Activated CD8-positive, alpha-beta T cell treated with anti-CD3 and anti-CD28 coated beads for 36 hours (primary cell): ENCODE measurements at regions not wholly inside any gene's neighbourhood (a gene's known extent, or its start where the extent isn't known, plus 50 kb on each side); places are given as distances from the start of the nearest gene placed in this dataset.

Experiments
- ATAC-seq: fragments of 200-7000 bp; cut with Tn5 transposase; one replicate; pipeline ENCODE4 v1.10.0; 2021; ENCODE audit warnings: mild to moderate bottlenecking, moderate library complexity
- CTCF ChIA-PET: fragments of 350-600 bp; sonication (Branson Sonifier 250); formaldehyde crosslinking; loops from one replicate; lab custom pipeline; 2021; ENCODE audit warnings: antibody characterized with exemption; lab: Charles Lee
- POLR2A ChIA-PET: fragments of 350-600 bp; sonication (Branson Sonifier 250); formaldehyde crosslinking; loops from one replicate; lab custom pipeline; 2021; ENCODE audit warnings: antibody characterized with exemption; lab: Charles Lee
- DNase-seq: peaks from one replicate; pipeline ENCODE4 v3.0.0-alpha.2; 2020
- H3K27ac Mint-ChIP-seq: one replicate; pipeline ENCODE4 v1.8.0; 2021; ENCODE audit warnings: mild to moderate bottlenecking, mixed read lengths
- H3K27me3 Mint-ChIP-seq: one replicate; pipeline ENCODE4 v1.8.0; 2021; ENCODE audit warnings: mixed read lengths
- H3K36me3 Mint-ChIP-seq: one replicate; pipeline ENCODE4 v1.8.0; 2021; ENCODE audit warnings: low read depth, mixed read lengths
- H3K4me1 Mint-ChIP-seq: one replicate; pipeline ENCODE4 v1.8.0; 2021; ENCODE audit warnings: low read depth, mixed read lengths
- H3K4me3 Mint-ChIP-seq: one replicate; pipeline ENCODE4 v1.8.0; 2021; ENCODE audit warnings: mild to moderate bottlenecking, moderate library complexity, mixed read lengths
- H3K9me3 Mint-ChIP-seq: one replicate; pipeline ENCODE4 v1.8.0; 2021; ENCODE audit warnings: mixed read lengths
- intact Hi-C: fragments of 100-400 bp; cut with micrococcal nuclease; formaldehyde crosslinking; loops from one replicate; pipeline ENCODE4 v1.10.0; 2022
- TF ChIP-seq, protein P1 (sequence below): fragments of 200-600 bp; IDR thresholded peaks from one replicate; pipeline ENCODE4 v1.8.0; 2022; ENCODE audit warnings: antibody characterized with exemption, mild to moderate bottlenecking

DNA sequence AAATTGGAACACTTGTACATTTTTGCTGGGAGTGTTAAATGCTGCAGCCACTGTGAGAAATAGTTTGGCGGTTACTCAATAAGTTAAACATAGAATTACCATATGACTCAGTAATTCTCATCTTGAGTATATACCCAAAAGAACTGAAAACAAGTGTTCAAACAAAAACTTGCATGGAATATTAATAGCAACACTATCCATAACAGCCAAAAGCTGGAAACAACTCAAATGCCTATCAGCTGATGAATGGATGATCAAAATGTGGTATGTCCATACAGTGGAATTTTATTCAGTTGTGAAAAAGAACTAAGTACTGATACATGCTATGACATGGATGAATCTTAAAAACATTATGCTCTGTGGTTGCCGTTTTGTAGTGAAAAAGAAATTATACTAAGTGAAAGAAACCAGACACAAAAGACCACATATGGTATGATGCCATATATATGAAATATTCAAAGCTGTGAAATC is 63.0 kb upstream of the SP4 start:
- Mint-ChIP-seq H3K27ac (peak overlapping the region; percentile 66), H3K9me3 (peaks cover 2% of the 10 kb centered on the region), H3K36me3 (no peaks in the 10 kb centered on the region), H3K27me3 (no peaks in the 10 kb centered on the region), H3K4me1 (peaks cover 43% of the 10 kb centered on the region), H3K4me3 (no peak overlapping the region)
- ChIA-PET POLR2A (no interaction called here), CTCF (no interaction called here)
- ATAC-seq (peak; percentile 69), DNase-seq (no peak)
- TF ChIP-seq, protein P1, sequence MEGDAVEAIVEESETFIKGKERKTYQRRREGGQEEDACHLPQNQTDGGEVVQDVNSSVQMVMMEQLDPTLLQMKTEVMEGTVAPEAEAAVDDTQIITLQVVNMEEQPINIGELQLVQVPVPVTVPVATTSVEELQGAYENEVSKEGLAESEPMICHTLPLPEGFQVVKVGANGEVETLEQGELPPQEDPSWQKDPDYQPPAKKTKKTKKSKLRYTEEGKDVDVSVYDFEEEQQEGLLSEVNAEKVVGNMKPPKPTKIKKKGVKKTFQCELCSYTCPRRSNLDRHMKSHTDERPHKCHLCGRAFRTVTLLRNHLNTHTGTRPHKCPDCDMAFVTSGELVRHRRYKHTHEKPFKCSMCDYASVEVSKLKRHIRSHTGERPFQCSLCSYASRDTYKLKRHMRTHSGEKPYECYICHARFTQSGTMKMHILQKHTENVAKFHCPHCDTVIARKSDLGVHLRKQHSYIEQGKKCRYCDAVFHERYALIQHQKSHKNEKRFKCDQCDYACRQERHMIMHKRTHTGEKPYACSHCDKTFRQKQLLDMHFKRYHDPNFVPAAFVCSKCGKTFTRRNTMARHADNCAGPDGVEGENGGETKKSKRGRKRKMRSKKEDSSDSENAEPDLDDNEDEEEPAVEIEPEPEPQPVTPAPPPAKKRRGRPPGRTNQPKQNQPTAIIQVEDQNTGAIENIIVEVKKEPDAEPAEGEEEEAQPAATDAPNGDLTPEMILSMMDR, result no peak
- intact Hi-C loops, result no loop called here

DNA sequence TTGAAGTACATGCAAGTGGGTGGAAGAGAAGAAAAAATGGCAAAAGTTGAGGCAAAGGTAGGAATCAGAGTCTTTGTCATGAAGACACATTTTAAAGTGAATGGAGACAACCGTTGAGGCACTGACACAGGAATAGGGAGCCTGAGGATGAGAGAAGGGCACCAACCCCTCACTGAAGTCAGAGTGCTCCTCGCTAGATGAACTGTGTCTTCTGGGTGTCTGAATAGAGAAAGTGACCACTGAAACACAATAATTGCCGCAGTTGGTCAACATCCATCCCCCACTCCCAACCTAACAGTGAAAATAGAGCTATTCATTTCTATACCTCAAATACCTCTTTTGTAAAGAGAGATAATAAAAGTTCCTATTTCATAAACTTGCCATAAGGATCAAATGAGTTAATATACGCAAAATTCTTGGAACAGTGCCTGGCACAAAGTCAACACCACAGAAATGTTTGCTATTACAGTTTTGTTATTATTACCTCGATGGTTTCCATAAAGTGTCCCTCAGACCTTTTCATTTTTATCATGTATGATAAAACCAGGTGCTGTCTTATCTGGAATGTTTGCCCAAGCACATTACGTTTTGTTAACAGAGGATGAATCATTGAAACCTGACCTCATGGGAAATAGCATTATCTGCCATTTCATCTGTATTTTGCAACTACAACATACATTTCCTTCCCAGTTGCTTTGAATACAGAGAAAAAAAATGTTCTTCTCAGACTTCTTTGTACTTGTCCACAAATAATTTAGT is 61.8 kb upstream of the SP4 start:
- peaks cover 44% of the 10 kb centered on the region for H3K4me1 Mint-ChIP-seq

DNA sequence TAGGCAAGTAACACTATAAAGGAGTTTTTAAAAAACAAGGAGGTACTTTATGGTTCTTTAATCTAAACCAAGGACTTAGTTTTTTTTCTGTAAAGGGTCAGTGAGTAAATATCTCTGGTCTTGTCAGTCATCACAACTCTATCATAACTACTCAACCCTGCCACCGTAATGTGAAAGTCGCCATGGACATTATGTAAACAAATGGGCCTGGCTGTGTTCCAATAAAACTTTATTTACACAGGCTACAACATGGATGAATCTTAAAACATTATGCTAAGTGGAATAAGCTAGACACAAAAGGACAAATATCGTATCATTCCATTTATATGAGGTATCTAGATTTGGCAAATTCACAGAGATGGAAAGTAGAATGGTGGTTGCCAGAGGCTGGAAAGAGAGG is 60.8 kb upstream of the SP4 start:
- ChIA-PET POLR2A (no interaction called here), CTCF (interaction anchor here (1.8 to 2.8 kb wide), 2 partner anchors 9 to 28 kb away, joined by 3 to 8 read pairs; no protein-coding TSS in a partner anchor)
- Mint-ChIP-seq H3K27me3 (no peaks in the 10 kb centered on the region), H3K36me3 (no peaks in the 10 kb centered on the region), H3K4me3 (no peak overlapping the region), H3K4me1 (peaks cover 37% of the 10 kb centered on the region), H3K9me3 (peaks cover 2% of the 10 kb centered on the region), H3K27ac (no peak overlapping the region)
- TF ChIP-seq, protein P1, result no peak
- ATAC-seq (no peak), DNase-seq (no peak)
- intact Hi-C loops, result no loop called here

More for the DNA sequence above, 61.8 kb upstream of the SP4 start:
- TF ChIP-seq, protein P1, result no peak
- DNase-seq, result no peak
- Mint-ChIP-seq H3K9me3 (peaks cover 2% of the 10 kb centered on the region), H3K36me3 (no peaks in the 10 kb centered on the region), H3K27me3 (no peaks in the 10 kb centered on the region), H3K27ac (peak overlapping the region; percentile 53), H3K4me3 (no peak overlapping the region)
- intact Hi-C loops, result no loop called here
- ChIA-PET POLR2A (no interaction called here), CTCF (interaction anchor here (2.8 kb wide), 1 partner anchor 8 kb away, joined by 8 read pairs; no protein-coding TSS in a partner anchor)
- no peak for ATAC-seq

DNA sequence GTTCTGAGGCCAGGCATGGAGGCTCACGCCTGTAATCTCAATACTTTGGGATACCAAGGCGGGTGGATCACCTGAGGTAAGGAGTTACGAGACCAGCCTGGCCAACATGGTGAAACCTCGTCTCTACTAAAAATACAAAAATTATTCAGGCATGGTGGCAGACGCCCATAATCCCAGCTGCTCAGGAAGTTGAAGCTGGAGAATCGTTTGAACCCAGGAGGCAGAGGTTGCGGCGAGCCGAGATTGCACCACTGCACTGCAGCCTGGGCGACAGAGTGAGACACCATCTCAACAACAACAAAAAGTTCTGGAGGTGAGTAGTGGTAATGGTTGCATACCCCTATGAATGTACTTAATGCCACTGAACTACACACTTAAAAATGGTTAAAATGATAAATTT is 60.3 kb upstream of the SP4 start:
- ChIA-PET POLR2A (no interaction called here), CTCF (interaction anchor here (1.8 to 2.8 kb wide), 2 partner anchors 9 to 29 kb away, joined by 3 to 8 read pairs; no protein-coding TSS in a partner anchor)
- no peaks in the 10 kb centered on the region for H3K36me3 Mint-ChIP-seq
- TF ChIP-seq, protein P1, result no peak
- no peak for DNase-seq
- ATAC-seq, result no peak
- intact Hi-C loops, result no loop called here
- peaks cover 37% of the 10 kb centered on the region for H3K4me1 Mint-ChIP-seq
- no peak overlapping the region for H3K27ac Mint-ChIP-seq
- H3K9me3 Mint-ChIP-seq, result peaks cover 2% of the 10 kb centered on the region
- H3K4me3 Mint-ChIP-seq, result no peak overlapping the region
- no peaks in the 10 kb centered on the region for H3K27me3 Mint-ChIP-seq

DNA sequence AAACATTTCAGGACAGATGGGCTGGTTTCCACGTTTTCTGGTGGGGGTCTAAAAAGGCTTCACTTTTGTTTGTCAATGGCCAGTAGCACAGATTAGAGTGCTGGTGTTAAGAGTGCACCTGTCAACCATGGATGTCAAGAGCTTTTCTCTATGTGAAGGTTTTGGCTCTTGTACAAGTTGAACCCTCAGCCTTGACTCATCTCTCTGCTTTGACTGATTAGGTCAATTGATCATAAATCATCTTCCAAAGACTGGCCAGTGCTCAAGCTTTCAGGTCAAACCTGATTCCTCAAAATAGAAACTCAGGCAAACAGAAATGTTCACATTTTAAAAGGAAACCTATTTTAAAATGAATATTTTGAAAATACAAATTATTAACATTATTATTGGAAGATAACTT is 59.6 kb upstream of the SP4 start:
- Mint-ChIP-seq H3K27ac (no peak overlapping the region), H3K4me3 (no peak overlapping the region), H3K36me3 (no peaks in the 10 kb centered on the region), H3K9me3 (peaks cover 5% of the 10 kb centered on the region), H3K27me3 (no peaks in the 10 kb centered on the region), H3K4me1 (peaks cover 37% of the 10 kb centered on the region)
- ATAC-seq (no peak), DNase-seq (no peak)
- POLR2A ChIA-PET, result interaction anchor here (1.5 kb wide), 1 partner anchor 12 kb away, joined by 9 read pairs; no protein-coding TSS in a partner anchor
- TF ChIP-seq, protein P1, result no peak
- CTCF ChIA-PET, result interaction anchor here (1.5 to 2.8 kb wide), 3 partner anchors 10 to 106 kb away, joined by 3 to 8 read pairs (median 5); no protein-coding TSS in a partner anchor
- intact Hi-C loops, result no loop called here
